ENCODE measurements at regions not wholly inside any gene's neighbourhood (a gene's known extent, or its start where the extent isn't known, plus 50 kb on each side); places are given as distances from the start of the nearest gene placed in this dataset.

DNA sequence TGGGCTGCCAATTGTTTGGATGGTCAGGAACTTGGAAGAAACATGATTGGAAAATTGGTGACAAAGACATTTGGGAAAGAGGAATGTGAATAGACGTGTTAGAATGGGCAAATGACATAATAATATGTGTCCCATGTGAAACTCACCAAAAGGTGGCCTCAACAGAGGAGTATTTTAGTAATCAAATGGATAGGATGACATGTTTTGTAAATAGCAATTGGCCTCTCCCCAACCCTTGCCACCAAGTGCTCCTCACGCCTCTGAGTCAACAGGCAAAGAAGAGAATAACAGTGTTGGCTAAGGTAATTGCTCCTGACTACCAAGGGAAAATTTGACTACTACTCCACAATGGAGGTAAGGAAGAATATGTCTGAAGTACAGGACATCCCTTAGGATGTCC lies 81.4 kb downstream of the ATXN7L3B start:
- no peak for ATAC-seq

DNA sequence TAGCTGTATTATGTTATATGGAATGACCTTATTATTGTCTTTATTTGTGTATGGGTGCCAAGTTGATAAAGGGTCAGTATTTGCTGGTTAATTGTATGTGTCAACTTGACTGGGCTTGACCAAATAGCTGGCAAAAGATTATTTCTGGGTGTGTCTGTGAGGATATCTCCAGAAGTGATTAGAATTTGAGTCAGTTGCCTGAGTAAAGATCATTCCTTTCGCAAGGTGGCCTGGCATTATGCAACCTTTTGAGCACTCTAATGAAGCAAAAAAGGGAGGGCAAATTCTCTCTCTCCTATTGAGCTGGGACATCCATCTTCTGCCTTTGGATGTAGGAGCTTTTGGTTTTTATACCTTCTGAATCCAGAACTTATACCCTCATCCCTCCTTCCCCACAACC lies 82.2 kb downstream of the ATXN7L3B start:
- TF ChIP-seq, protein P1, sequence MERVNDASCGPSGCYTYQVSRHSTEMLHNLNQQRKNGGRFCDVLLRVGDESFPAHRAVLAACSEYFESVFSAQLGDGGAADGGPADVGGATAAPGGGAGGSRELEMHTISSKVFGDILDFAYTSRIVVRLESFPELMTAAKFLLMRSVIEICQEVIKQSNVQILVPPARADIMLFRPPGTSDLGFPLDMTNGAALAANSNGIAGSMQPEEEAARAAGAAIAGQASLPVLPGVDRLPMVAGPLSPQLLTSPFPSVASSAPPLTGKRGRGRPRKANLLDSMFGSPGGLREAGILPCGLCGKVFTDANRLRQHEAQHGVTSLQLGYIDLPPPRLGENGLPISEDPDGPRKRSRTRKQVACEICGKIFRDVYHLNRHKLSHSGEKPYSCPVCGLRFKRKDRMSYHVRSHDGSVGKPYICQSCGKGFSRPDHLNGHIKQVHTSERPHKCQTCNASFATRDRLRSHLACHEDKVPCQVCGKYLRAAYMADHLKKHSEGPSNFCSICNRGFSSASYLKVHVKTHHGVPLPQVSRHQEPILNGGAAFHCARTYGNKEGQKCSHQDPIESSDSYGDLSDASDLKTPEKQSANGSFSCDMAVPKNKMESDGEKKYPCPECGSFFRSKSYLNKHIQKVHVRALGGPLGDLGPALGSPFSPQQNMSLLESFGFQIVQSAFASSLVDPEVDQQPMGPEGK (CRISPR knock-in tag; IDR thresholded peaks at IDR 0.05; ENCODE audit: borderline replicate concordance) = no peak
- TF ChIP-seq ISL1 (CRISPR knock-in tag; IDR thresholded peaks at IDR 0.05) = no peak
- no peak for TF ChIP-seq TCF4 (CRISPR knock-in tag; IDR thresholded peaks at IDR 0.05; ENCODE audit: borderline replicate concordance)
- TF ChIP-seq, protein P2, sequence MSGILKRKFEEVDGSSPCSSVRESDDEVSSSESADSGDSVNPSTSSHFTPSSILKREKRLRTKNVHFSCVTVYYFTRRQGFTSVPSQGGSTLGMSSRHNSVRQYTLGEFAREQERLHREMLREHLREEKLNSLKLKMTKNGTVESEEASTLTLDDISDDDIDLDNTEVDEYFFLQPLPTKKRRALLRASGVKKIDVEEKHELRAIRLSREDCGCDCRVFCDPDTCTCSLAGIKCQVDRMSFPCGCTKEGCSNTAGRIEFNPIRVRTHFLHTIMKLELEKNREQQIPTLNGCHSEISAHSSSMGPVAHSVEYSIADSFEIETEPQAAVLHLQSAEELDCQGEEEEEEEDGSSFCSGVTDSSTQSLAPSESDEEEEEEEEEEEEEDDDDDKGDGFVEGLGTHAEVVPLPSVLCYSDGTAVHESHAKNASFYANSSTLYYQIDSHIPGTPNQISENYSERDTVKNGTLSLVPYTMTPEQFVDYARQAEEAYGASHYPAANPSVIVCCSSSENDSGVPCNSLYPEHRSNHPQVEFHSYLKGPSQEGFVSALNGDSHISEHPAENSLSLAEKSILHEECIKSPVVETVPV (CRISPR knock-in tag; IDR thresholded peaks at IDR 0.05) = no peak
- TF ChIP-seq OSR1 (CRISPR knock-in tag; IDR thresholded peaks at IDR 0.05) = no peak
- no peak for TF ChIP-seq BACH2 (CRISPR knock-in tag; IDR thresholded peaks at IDR 0.05; ENCODE audit: borderline replicate concordance)
- no peak for TF ChIP-seq ESRRG (CRISPR knock-in tag; IDR thresholded peaks at IDR 0.05)
- no peak for TF ChIP-seq ZFP3 (CRISPR knock-in tag; IDR thresholded peaks at IDR 0.05)
- no peak for TF ChIP-seq ZNF8 (CRISPR knock-in tag; IDR thresholded peaks at IDR 0.05)
- TF ChIP-seq PPARA (CRISPR knock-in tag; IDR thresholded peaks at IDR 0.05; ENCODE audit: borderline replicate concordance) = no peak
- TF ChIP-seq, protein P3, sequence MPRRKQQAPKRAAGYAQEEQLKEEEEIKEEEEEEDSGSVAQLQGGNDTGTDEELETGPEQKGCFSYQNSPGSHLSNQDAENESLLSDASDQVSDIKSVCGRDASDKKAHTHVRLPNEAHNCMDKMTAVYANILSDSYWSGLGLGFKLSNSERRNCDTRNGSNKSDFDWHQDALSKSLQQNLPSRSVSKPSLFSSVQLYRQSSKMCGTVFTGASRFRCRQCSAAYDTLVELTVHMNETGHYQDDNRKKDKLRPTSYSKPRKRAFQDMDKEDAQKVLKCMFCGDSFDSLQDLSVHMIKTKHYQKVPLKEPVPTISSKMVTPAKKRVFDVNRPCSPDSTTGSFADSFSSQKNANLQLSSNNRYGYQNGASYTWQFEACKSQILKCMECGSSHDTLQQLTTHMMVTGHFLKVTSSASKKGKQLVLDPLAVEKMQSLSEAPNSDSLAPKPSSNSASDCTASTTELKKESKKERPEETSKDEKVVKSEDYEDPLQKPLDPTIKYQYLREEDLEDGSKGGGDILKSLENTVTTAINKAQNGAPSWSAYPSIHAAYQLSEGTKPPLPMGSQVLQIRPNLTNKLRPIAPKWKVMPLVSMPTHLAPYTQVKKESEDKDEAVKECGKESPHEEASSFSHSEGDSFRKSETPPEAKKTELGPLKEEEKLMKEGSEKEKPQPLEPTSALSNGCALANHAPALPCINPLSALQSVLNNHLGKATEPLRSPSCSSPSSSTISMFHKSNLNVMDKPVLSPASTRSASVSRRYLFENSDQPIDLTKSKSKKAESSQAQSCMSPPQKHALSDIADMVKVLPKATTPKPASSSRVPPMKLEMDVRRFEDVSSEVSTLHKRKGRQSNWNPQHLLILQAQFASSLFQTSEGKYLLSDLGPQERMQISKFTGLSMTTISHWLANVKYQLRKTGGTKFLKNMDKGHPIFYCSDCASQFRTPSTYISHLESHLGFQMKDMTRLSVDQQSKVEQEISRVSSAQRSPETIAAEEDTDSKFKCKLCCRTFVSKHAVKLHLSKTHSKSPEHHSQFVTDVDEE (CRISPR knock-in tag; IDR thresholded peaks at IDR 0.05) = no peak
- no peak for ATAC-seq

More for the DNA sequence above, 81.4 kb downstream of the ATXN7L3B start:
- TF ChIP-seq ZNF70 (CRISPR knock-in tag; IDR thresholded peaks at IDR 0.05) (no peak), GLIS3 (CRISPR knock-in tag; IDR thresholded peaks at IDR 0.05) (no peak), SNAI2 (CRISPR knock-in tag; IDR thresholded peaks at IDR 0.05) (no peak), ZFP3 (CRISPR knock-in tag; IDR thresholded peaks at IDR 0.05) (no peak), TCF4 (CRISPR knock-in tag; IDR thresholded peaks at IDR 0.05; ENCODE audit: borderline replicate concordance) (no peak), RARB (CRISPR knock-in tag; IDR thresholded peaks at IDR 0.05) (no peak), ZNF565 (CRISPR knock-in tag; conservative IDR thresholded peaks at IDR 0.05; ENCODE audit: low read depth) (no peak), CREB5 (CRISPR knock-in tag; IDR thresholded peaks at IDR 0.05; ENCODE audit: low read depth) (no peak), ZNF8 (CRISPR knock-in tag; IDR thresholded peaks at IDR 0.05) (no peak), BACH2 (CRISPR knock-in tag; IDR thresholded peaks at IDR 0.05; ENCODE audit: borderline replicate concordance) (no peak), CSDC2 (CRISPR knock-in tag; IDR thresholded peaks at IDR 0.05) (no peak), ESRRG (CRISPR knock-in tag; IDR thresholded peaks at IDR 0.05) (no peak), ISL1 (CRISPR knock-in tag; IDR thresholded peaks at IDR 0.05) (no peak), ARNTL (CRISPR knock-in tag; IDR thresholded peaks at IDR 0.05; ENCODE audit: borderline replicate concordance, low read depth) (no peak), OSR1 (CRISPR knock-in tag; IDR thresholded peaks at IDR 0.05) (no peak), PPARA (CRISPR knock-in tag; IDR thresholded peaks at IDR 0.05; ENCODE audit: borderline replicate concordance) (no peak), TOX (CRISPR knock-in tag; IDR thresholded peaks at IDR 0.05; ENCODE audit: borderline replicate concordance) (no peak)
- TF ChIP-seq, protein P1 (CRISPR knock-in tag; IDR thresholded peaks at IDR 0.05; ENCODE audit: borderline replicate concordance) = no peak
- TF ChIP-seq, protein P3 (CRISPR knock-in tag; IDR thresholded peaks at IDR 0.05) = no peak
- TF ChIP-seq, protein P2 (CRISPR knock-in tag; IDR thresholded peaks at IDR 0.05) = no peak
